GM23338 (cell line): ENCODE measurements at regions not wholly inside any gene's neighbourhood (a gene's known extent, or its start where the extent isn't known, plus 50 kb on each side); places are given as distances from the start of the nearest gene placed in this dataset.

ENCODE experiments used
- ATAC-seq: fragments of 200-7000 bp; cut with Tn5 transposase; 3 replicates; pipeline ENCODE4 v1.9.1; 2020
- DNase-seq: peaks from one replicate; pipeline ENCODE4 v3.0.0-alpha.2; 2015; ENCODE audit warnings: low spot score
- H2AFZ ChIP-seq: fragments of 200-600 bp; sonication (generic); 2 replicates; pipeline ENCODE4 v1.8.0; 2016; ENCODE audit warnings: antibody characterized with exemption, mild to moderate bottlenecking, moderate library complexity
- H3F3A ChIP-seq: fragments of 200-600 bp; sonication (generic); replicated peaks from 2 replicates; pipeline ENCODE4 v1.8.0; 2017; ENCODE audit warnings: antibody characterized with exemption, mixed run types, low read depth
- H3K27ac ChIP-seq: fragments of 200-600 bp; sonication (generic); 2 replicates; pipeline ENCODE4 v1.6.1; 2016; ENCODE audit warnings: low read depth
- H3K27me3 ChIP-seq: fragments of 200-600 bp; sonication (generic); 2 replicates; pipeline ENCODE4 v1.8.0; 2016; ENCODE audit warnings: mild to moderate bottlenecking, mixed run types, moderate library complexity; ENCODE audit not compliant: insufficient read depth
- H3K36me3 ChIP-seq: fragments of 200-600 bp; sonication (generic); 2 replicates; pipeline ENCODE4 v1.8.0; 2016; ENCODE audit warnings: mild to moderate bottlenecking; ENCODE audit not compliant: insufficient read depth
- H3K4me1 ChIP-seq: fragments of 200-600 bp; sonication (generic); 2 replicates; pipeline ENCODE4 v1.8.0; 2016; ENCODE audit warnings: mild to moderate bottlenecking, moderate library complexity; ENCODE audit not compliant: insufficient read depth
- H3K4me2 ChIP-seq: fragments of 200-600 bp; sonication (generic); 2 replicates; pipeline ENCODE4 v1.7.1; 2017; ENCODE audit warnings: mixed run types
- H3K4me3 ChIP-seq: fragments of 200-600 bp; sonication (generic); 2 replicates; pipeline ENCODE4 v1.6.1; 2016; ENCODE audit warnings: mixed run types
- H3K79me2 ChIP-seq: fragments of 200-600 bp; sonication (generic); replicated peaks from 2 replicates; pipeline ENCODE4 v1.8.0; 2017; ENCODE audit warnings: mild to moderate bottlenecking; ENCODE audit not compliant: insufficient read depth
- H3K9me2 ChIP-seq: fragments of 200-600 bp; sonication (generic); 2 replicates; pipeline ENCODE4 v1.8.0; 2017; ENCODE audit not compliant: insufficient read depth
- H4K20me1 ChIP-seq: fragments of 200-600 bp; sonication (generic); replicated peaks from 2 replicates; pipeline ENCODE4 v1.8.0; 2017; ENCODE audit warnings: mild to moderate bottlenecking; ENCODE audit not compliant: insufficient read depth
- H3K27ac Mint-ChIP-seq: 2 replicates; pipeline ENCODE4 v1.8.0; 2020; ENCODE audit warnings: inconsistent platforms, mild to moderate bottlenecking, moderate library complexity, mixed read lengths
- H3K27me3 Mint-ChIP-seq: 3 replicates; pipeline ENCODE4 v1.8.0; 2022; ENCODE audit warnings: low read depth, mild to moderate bottlenecking, moderate library complexity, mixed read lengths, inconsistent platforms; ENCODE audit not compliant: insufficient read depth, poor library complexity
- H3K36me3 Mint-ChIP-seq: 3 replicates; pipeline ENCODE4 v1.8.0; 2021; ENCODE audit warnings: low read depth, mild to moderate bottlenecking, inconsistent platforms, moderate library complexity, mixed read lengths
- H3K4me1 Mint-ChIP-seq: 3 replicates; pipeline ENCODE4 v1.8.0; 2020; ENCODE audit warnings: mild to moderate bottlenecking, inconsistent platforms, mixed read lengths
- H3K4me3 Mint-ChIP-seq: 3 replicates; pipeline ENCODE4 v1.8.0; 2021; ENCODE audit warnings: moderate library complexity, mild to moderate bottlenecking, inconsistent platforms, mixed read lengths
- H3K9me3 Mint-ChIP-seq: 3 replicates; pipeline ENCODE4 v1.8.0; 2020; ENCODE audit warnings: moderate library complexity, mild to moderate bottlenecking, inconsistent platforms, mixed read lengths
- CREB1 ChIP-seq: fragments of 250-450 bp; sonication (Bioruptor Pico); IDR thresholded peaks from 2 replicates; pipeline ENCODE4 v1.5.0; 2020; ENCODE audit warnings: low read depth, mild to moderate bottlenecking, moderate library complexity
- CTCF ChIP-seq, 2 experiments: fragments of 200-600 bp in 1 of 2; sonication (generic) in 1 of 2; conservative IDR thresholded peaks; 2 replicates each; pipeline versions ENCODE4 v1.5.1 to v1.6.1; 2016 to 2017; ENCODE audit warnings: antibody characterized with exemption in 2 of 2, low read depth in 2 of 2, mild to moderate bottlenecking in 2 of 2, moderate library complexity in 1 of 2
- EZH2 ChIP-seq: fragments of 200-600 bp; sonication (generic); IDR thresholded peaks from one replicate; pipeline ENCODE4 v1.8.0; 2017; ENCODE audit warnings: antibody characterized with exemption, mild to moderate bottlenecking, low read depth; ENCODE audit not compliant: unreplicated experiment
- EZH2phosphoT487 ChIP-seq: fragments of 200-600 bp; sonication (generic); IDR thresholded peaks from one replicate; pipeline ENCODE4 v1.8.1; 2018; ENCODE audit warnings: antibody characterized with exemption; ENCODE audit not compliant: unreplicated experiment
- JUNB ChIP-seq: IDR thresholded peaks from one replicate; pipeline ENCODE4 v1.6.1; 2016; ENCODE audit warnings: antibody characterized with exemption; ENCODE audit not compliant: unreplicated experiment
- NANOG ChIP-seq: IDR thresholded peaks from 2 replicates; pipeline ENCODE4 v1.6.1; 2016; ENCODE audit warnings: antibody characterized with exemption, borderline replicate concordance
- POLR2AphosphoS5 ChIP-seq: IDR thresholded peaks from 2 replicates; pipeline ENCODE4 v1.6.1; 2016; ENCODE audit warnings: antibody characterized with exemption, low read depth
- STAT1 ChIP-seq: IDR thresholded peaks from one replicate; pipeline ENCODE4 v1.6.1; 2016; ENCODE audit warnings: antibody characterized with exemption; ENCODE audit not compliant: unreplicated experiment
- ZNF114 ChIP-seq: fragments of 250-450 bp; sonication (Bioruptor Pico); IDR thresholded peaks from 2 replicates; pipeline ENCODE4 v1.5.0; 2020; ENCODE audit warnings: mild to moderate bottlenecking, moderate library complexity
- ZNF331 ChIP-seq: fragments of 250-450 bp; sonication (Bioruptor Pico); IDR thresholded peaks from 2 replicates; pipeline ENCODE4 v1.5.0; 2020; ENCODE audit warnings: low read depth, mild to moderate bottlenecking, moderate library complexity
- TF ChIP-seq, protein P1 (sequence below): IDR thresholded peaks from 2 replicates; pipeline ENCODE4 v1.6.1; 2016; ENCODE audit warnings: antibody characterized with exemption
- TF ChIP-seq, protein P2 (sequence below): IDR thresholded peaks from one replicate; pipeline ENCODE4 v1.6.1; 2018; ENCODE audit warnings: antibody characterized with exemption; ENCODE audit not compliant: unreplicated experiment

DNA sequence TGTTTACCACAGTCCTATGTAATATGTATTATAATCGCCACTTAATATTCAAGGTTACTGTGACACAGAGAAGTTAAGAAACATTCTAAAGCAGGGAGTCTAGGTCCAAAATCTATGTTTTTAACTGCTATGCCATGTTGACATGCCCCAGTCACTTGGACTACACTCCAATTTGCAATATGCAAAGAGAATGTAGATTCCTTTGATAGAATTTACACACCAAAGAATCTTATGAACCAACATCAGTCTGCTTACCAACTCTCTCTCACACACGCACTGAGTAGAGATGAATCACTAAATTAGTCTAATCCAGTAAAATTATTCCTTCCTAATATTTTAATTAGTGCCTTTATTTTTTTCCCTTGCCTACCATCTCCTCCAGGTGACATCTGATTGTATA lies 266.2 kb downstream of the OLFM3 start (continued):
- TF ChIP-seq ZNF114: no peak
- TF ChIP-seq ZNF331 (CRISPR knock-in tag): no peak
- no peak for TF ChIP-seq STAT1
- TF ChIP-seq CREB1 (CRISPR knock-in tag): no peak
- no peak for TF ChIP-seq NANOG
- TF ChIP-seq EZH2: no peak
- TF ChIP-seq, protein P1, sequence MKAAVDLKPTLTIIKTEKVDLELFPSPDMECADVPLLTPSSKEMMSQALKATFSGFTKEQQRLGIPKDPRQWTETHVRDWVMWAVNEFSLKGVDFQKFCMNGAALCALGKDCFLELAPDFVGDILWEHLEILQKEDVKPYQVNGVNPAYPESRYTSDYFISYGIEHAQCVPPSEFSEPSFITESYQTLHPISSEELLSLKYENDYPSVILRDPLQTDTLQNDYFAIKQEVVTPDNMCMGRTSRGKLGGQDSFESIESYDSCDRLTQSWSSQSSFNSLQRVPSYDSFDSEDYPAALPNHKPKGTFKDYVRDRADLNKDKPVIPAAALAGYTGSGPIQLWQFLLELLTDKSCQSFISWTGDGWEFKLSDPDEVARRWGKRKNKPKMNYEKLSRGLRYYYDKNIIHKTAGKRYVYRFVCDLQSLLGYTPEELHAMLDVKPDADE: no peak
- TF ChIP-seq EZH2phosphoT487: no peak
- TF ChIP-seq POLR2AphosphoS5: no peak
- TF ChIP-seq CTCF (conservative IDR thresholded peaks at IDR 0.05; ENCODE audit: low read depth in 2 of 2): no peak
- TF ChIP-seq, protein P2, sequence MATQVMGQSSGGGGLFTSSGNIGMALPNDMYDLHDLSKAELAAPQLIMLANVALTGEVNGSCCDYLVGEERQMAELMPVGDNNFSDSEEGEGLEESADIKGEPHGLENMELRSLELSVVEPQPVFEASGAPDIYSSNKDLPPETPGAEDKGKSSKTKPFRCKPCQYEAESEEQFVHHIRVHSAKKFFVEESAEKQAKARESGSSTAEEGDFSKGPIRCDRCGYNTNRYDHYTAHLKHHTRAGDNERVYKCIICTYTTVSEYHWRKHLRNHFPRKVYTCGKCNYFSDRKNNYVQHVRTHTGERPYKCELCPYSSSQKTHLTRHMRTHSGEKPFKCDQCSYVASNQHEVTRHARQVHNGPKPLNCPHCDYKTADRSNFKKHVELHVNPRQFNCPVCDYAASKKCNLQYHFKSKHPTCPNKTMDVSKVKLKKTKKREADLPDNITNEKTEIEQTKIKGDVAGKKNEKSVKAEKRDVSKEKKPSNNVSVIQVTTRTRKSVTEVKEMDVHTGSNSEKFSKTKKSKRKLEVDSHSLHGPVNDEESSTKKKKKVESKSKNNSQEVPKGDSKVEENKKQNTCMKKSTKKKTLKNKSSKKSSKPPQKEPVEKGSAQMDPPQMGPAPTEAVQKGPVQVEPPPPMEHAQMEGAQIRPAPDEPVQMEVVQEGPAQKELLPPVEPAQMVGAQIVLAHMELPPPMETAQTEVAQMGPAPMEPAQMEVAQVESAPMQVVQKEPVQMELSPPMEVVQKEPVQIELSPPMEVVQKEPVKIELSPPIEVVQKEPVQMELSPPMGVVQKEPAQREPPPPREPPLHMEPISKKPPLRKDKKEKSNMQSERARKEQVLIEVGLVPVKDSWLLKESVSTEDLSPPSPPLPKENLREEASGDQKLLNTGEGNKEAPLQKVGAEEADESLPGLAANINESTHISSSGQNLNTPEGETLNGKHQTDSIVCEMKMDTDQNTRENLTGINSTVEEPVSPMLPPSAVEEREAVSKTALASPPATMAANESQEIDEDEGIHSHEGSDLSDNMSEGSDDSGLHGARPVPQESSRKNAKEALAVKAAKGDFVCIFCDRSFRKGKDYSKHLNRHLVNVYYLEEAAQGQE: no peak
- no peak for TF ChIP-seq JUNB

- H3K27ac Mint-ChIP-seq: no peak overlapping the region
- Histone ChIP-seq H3K4me2 (no peak overlapping the region), H3K79me2 (no peaks in the 10 kb centered on the region), H3K4me1 (no peaks in the 10 kb centered on the region), H3K27ac (no peak overlapping the region), H3K36me3 (no peaks in the 10 kb centered on the region), H4K20me1 (no peaks in the 10 kb centered on the region), H3K4me3 (no peak overlapping the region), H3F3A (no peaks in the 10 kb centered on the region), H2AFZ (no peak overlapping the region), H3K27me3 (no peaks in the 10 kb centered on the region), H3K9me2 (no peaks in the 10 kb centered on the region)
- TF ChIP-seq ZNF331 (CRISPR knock-in tag): no peak
- TF ChIP-seq, protein P2: no peak
- no peak for TF ChIP-seq NANOG
- no peak for TF ChIP-seq STAT1
- no peaks in the 10 kb centered on the region; the same call in 2 of the 3 replicates for H3K4me1 Mint-ChIP-seq
- H3K4me3 Mint-ChIP-seq: no peak overlapping the region
- no peak for DNase-seq
- H3K9me3 Mint-ChIP-seq: no peaks in the 10 kb centered on the region
- no peaks in the 10 kb centered on the region for H3K36me3 Mint-ChIP-seq
- no peak for ATAC-seq
- no peaks in the 10 kb centered on the region for H3K27me3 Mint-ChIP-seq
Measured at GRCh38 chr1:101732261-101732660, 264.5 kb downstream of the OLFM3 start.
